ENCODE measurements at regions not wholly inside any gene's neighbourhood (a gene's known extent, or its start where the extent isn't known, plus 50 kb on each side); places are given as distances from the start of the nearest gene placed in this dataset.

GRCh38 chr2:16314691-16315457, 350.8 kb downstream of the CYRIA start:
- no peak for TF ChIP-seq CTCF (IDR thresholded peaks at IDR 0.05; ENCODE audit: low read length)
- no peak for TF ChIP-seq EZH2 (IDR thresholded peaks at IDR 0.05; ENCODE audit: borderline replicate concordance, low read length)
